Fibroblast of pulmonary artery (primary cell): ENCODE measurements at regions not wholly inside any gene's neighbourhood (a gene's known extent, or its start where the extent isn't known, plus 50 kb on each side); places are given as distances from the start of the nearest gene placed in this dataset.
"Not testable (repeated sequence)": the region's sequence is repeated elsewhere in the genome, so short reads cannot be mapped to it uniquely, and the experiment has no call there.

ENCODE experiments used
- DNase-seq: peaks from one replicate; pipeline ENCODE4 v3.0.0-alpha.2; 2010; ENCODE audit warnings: low read depth
- H3K4me3 ChIP-seq: replicated peaks from 2 replicates; pipeline ENCODE4 v1.5.1; 2011; ENCODE audit warnings: low read depth, mild to moderate bottlenecking, control low read depth, low read length, moderate library complexity
- TF ChIP-seq, protein P1 (sequence below): IDR thresholded peaks from 2 replicates; pipeline ENCODE4 v1.5.1; 2011; ENCODE audit warnings: mild to moderate bottlenecking, control low read depth, low read length, inconsistent platforms; ENCODE audit errors: missing control alignments

DNA sequence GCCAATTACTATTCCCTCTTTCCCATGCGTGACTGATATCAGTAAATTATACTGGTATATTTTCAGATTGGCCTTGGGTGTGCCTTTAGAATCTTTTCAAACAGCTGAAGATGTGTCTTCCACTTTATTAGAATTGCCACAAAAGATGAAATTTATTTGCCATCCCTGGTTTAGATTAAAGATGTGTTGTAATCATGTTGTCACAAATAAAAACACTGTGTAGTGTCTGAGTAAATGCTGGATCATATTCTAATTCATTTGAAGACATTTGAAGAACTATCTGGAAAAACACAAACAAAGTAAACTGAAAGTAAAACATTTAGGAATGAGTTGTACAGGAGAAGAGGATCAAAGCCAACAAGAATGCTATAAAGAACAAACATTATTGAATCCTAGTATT lies 339.7 kb upstream of the COL8A1 start:
- TF ChIP-seq, protein P1, sequence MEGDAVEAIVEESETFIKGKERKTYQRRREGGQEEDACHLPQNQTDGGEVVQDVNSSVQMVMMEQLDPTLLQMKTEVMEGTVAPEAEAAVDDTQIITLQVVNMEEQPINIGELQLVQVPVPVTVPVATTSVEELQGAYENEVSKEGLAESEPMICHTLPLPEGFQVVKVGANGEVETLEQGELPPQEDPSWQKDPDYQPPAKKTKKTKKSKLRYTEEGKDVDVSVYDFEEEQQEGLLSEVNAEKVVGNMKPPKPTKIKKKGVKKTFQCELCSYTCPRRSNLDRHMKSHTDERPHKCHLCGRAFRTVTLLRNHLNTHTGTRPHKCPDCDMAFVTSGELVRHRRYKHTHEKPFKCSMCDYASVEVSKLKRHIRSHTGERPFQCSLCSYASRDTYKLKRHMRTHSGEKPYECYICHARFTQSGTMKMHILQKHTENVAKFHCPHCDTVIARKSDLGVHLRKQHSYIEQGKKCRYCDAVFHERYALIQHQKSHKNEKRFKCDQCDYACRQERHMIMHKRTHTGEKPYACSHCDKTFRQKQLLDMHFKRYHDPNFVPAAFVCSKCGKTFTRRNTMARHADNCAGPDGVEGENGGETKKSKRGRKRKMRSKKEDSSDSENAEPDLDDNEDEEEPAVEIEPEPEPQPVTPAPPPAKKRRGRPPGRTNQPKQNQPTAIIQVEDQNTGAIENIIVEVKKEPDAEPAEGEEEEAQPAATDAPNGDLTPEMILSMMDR = no peak
- no peak overlapping the region for H3K4me3 ChIP-seq
- DNase-seq = no peak

DNA sequence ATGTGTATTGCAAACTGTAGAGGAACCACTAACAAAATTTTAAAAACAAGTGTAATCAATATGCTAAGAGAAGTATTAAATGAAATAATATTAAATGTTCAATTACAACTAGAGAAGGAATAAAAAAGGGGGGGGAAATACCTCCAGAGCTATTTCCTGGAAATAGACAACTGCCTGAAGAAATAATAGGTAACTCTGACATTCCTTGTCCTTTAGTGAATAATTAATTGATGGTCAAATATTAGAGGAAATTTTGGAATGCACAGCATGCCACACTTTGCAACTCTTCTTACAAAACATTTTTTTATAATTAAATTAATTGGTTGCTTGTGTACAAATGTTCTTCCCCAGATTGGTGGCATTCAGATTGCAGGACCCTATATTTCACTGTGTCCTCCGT lies 342.6 kb upstream of the COL8A1 start:
- no peak for DNase-seq
- no peak overlapping the region for H3K4me3 ChIP-seq
- TF ChIP-seq, protein P1 = no peak

DNA sequence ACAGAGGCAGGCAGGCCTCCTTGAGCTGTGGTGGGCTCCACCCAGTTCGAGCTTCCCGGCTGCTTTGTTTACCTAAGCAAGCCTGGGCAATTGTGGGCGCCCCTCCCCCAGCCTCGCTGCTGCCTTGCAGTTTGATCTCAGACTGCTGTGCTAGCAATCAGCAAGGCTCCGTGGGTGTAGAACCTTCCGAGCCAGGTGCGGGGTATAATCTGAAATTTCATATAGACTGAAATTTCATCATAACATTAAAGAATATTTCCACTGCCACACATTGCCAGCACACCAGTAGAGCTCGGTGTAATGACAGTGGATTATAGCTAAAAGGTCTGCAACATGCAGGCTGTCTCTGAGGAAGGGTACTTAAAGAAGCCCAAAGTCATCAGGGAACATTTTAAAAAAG lies 344.3 kb upstream of the COL8A1 start:
- not testable (repeated sequence) for DNase-seq, H3K4me3 ChIP-seq

DNA sequence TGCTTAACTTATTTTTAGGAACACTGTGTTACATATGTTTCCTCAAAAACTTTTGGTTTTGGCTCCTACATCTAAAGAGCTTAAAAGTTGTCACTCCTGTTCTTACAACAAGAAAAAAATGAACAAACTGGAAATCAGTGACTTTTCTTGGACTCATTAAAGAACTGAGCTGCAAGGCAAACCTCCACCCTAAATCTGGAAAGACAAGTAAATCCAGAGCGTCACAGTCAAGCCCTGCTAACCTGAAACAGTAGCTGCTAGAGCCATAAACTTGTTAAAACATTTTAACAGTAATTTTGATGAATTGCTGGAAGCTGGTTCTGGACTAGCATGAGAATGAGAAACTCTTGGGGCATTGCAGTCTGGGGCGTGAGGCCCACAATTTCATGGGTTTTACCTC lies 350.5 kb upstream of the COL8A1 start:
- TF ChIP-seq, protein P1 = no peak
- H3K4me3 ChIP-seq = no peak overlapping the region
- no peak for DNase-seq

DNA sequence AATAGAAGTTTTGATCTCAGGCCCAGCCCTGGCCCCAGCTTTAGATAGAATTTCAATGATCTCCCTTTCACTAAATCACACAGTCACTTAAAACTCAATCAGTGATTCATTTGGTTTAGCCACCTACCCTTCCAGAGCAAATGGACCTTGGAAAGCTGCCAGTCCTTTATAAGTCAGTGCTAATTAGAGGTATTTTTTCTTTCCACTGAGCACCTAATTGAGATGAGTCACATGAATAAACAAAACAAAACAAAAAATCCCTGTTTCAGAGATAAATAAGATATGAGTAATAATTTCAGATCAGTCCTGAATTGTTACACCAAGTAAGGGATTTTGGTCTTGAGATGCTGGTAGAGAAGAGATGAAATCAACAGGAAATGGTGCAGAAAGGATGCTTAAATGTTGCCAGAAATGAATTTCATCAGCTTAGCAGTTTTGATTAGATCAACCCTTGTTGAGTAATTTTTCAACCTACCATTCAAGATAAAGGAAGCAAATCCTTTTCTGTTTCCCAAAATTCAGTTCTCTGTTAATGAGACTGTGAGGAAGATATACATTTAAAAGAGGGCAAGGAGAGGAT lies 352.0 kb upstream of the COL8A1 start:
- peak; percentile 63 for DNase-seq
- H3K4me3 ChIP-seq = no peak overlapping the region
- TF ChIP-seq, protein P1 = no peak

DNA sequence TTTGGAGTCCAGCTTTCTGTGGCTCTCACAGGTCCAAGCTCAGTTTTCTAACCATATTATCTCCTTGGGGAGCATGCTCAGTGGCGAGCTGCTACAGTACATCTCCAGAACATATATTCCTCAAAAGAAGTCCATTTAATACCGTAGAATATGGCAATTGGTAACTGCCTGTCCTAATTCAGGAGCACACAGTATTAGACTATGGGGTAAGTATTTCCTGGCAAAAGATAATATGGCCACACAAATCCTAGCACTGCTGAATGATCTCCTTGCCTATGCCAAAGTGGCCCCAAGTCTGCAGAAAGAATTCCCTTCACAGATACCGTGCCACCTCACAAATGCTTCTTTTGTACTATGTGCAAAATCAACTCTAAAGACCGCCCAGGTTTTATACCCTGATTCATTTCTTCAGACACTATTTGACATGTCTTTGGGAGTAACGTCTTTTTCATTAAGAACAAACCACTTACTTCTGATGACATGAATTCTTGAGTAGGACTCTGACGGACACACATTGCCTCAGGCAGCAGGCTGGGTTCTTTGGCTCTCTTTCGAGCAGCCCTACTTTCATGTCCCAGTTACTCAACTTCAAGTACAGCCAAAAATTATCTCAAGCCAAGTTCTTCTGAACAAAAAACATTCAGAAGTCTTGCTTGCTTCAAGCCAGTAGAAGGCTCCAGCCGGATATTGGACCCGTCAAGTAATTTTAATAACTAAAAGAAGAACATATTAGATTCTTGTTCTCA lies 368.3 kb upstream of the DCBLD2 start:
- DNase-seq = peak; percentile 52
- no peak overlapping the region for H3K4me3 ChIP-seq
- TF ChIP-seq, protein P1 = no peak

DNA sequence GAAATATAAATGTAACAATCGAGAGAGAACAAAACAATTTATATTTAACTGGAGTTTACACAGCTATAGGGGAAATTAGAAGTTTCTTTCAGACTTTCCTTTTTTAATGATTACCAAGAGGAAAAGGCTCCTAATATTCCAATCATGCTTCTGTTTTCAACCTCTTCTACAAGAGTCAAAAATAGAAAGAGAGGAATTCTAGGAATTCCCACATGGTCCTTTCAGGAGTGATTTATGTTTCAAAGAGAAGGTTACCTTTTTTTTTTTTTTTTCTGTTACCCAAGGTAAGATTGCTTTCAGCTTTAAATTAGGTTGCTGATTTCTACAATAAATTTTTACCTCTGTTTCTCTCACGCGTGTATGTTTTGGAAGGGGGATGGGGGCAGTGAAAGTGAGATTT lies 355.3 kb upstream of the DCBLD2 start:
- DNase-seq = no peak
- TF ChIP-seq, protein P1 = no peak

More for the DNA sequence above, 355.3 kb upstream of the DCBLD2 start:
- no peak overlapping the region for H3K4me3 ChIP-seq
